A549 (cell line): ENCODE measurements at regions not wholly inside any gene's neighbourhood (a gene's known extent, or its start where the extent isn't known, plus 50 kb on each side); places are given as distances from the start of the nearest gene placed in this dataset.

ENCODE experiments used
- ATAC-seq, 2 experiments: fragments of 200-7000 bp in 1 of 2; fragments of >200 bp in 1 of 2; cut with Nextera tagmentation in 1 of 2; cut with Tn5 transposase in 1 of 2; 3 replicates each; pipeline versions ENCODE4 v1.8.0 to v1.9.1; 2018 to 2020; ENCODE audit warnings: mild to moderate bottlenecking in 1 of 2, moderate library complexity in 1 of 2
- CTCF ChIA-PET: fragments of 300-600 bp; sonication (Branson Sonifier 250); formaldehyde crosslinking; extraction: SDS; loops from one replicate; lab custom pipeline; 2021; ENCODE audit warnings: antibody characterized with exemption, inconsistent platforms; lab: Yijun Ruan, JAX
- POLR2A ChIA-PET: fragments of 350-600 bp; formaldehyde crosslinking; extraction: SDS; loops from one replicate; lab custom pipeline; 2021; ENCODE audit warnings: antibody characterized with exemption, inconsistent platforms; lab: Yijun Ruan, JAX
- DNase-seq, 2 experiments: peaks; one replicate each; pipeline versions ENCODE4 v3.0.0 to v3.0.0-alpha.2; 2011 to 2016; ENCODE audit warnings: low read depth in 1 of 2, low spot score in 1 of 2
- FAIRE-seq: peaks from 2 replicates; lab custom pipeline; 2011; peaks lifted over from hg19 to GRCh38; lab: Jason Lieb, UNC
- H3K27ac ChIP-seq, 2 experiments: fragments of >200 bp; sonication (Bioruptor Twin); formaldehyde crosslinking; 3 replicates each; pipeline ENCODE4 v1.5.1; 2016 to 2017
- H3K4me1 ChIP-seq: fragments of >200 bp; sonication (Bioruptor Twin); formaldehyde crosslinking; 3 replicates; pipeline ENCODE4 v1.6.1; 2016
- H3K4me2 ChIP-seq: fragments of >200 bp; sonication (Bioruptor Twin); formaldehyde crosslinking; 3 replicates; pipeline ENCODE4 v1.6.1; 2016
- H3K4me3 ChIP-seq: fragments of >200 bp; sonication (Bioruptor Twin); formaldehyde crosslinking; 3 replicates; pipeline ENCODE4 v1.5.1; 2016
- H3K9me3 ChIP-seq: fragments of >200 bp; sonication (Bioruptor Twin); formaldehyde crosslinking; 3 replicates; pipeline ENCODE4 v1.6.1; 2016
- BCL3 ChIP-seq: fragments of >200 bp; sonication (Bioruptor Twin); formaldehyde crosslinking; IDR thresholded peaks from 3 replicates; pipeline ENCODE4 v1.6.1; 2016
- CEBPB ChIP-seq, 2 experiments: fragments of >200 bp in 1 of 2; sonication (Bioruptor Twin) in 1 of 2; formaldehyde crosslinking in 1 of 2; IDR thresholded peaks; 2 replicates each; pipeline ENCODE4 v1.6.1; 2012 to 2016
- CHD4 ChIP-seq: fragments of 200-600 bp; sonication (generic); IDR thresholded peaks from 2 replicates; pipeline ENCODE4 v1.6.1; 2016; ENCODE audit warnings: antibody characterized with exemption, mild to moderate bottlenecking, borderline replicate concordance
- EHMT2 ChIP-seq: fragments of 200-600 bp; sonication (generic); IDR thresholded peaks from 2 replicates; pipeline ENCODE4 v1.6.1; 2016; ENCODE audit warnings: antibody characterized with exemption, low read depth, mild to moderate bottlenecking, moderate library complexity
- HMGXB4 ChIP-seq: fragments of 250-450 bp; sonication (Bioruptor Pico); IDR thresholded peaks from 2 replicates; pipeline ENCODE4 v1.5.0; 2021; ENCODE audit warnings: mild to moderate bottlenecking, moderate library complexity, borderline replicate concordance
- JUNB ChIP-seq: fragments of >200 bp; sonication (Bioruptor Twin); formaldehyde crosslinking; IDR thresholded peaks from 2 replicates; pipeline ENCODE4 v1.6.1; 2016
- MAFK ChIP-seq: fragments of 450-650 bp; IDR thresholded peaks from 2 replicates; pipeline ENCODE4 v1.6.1; 2014; ENCODE audit not compliant: partially characterized antibody
- NPAS2 ChIP-seq: fragments of 250-450 bp; sonication (Bioruptor Pico); IDR thresholded peaks from 2 replicates; pipeline ENCODE4 v1.8.0; 2022; ENCODE audit warnings: mild to moderate bottlenecking, moderate library complexity, borderline replicate concordance
- NR3C1 ChIP-seq: fragments of >200 bp; sonication (Bioruptor Twin); formaldehyde crosslinking; IDR thresholded peaks from 3 replicates; pipeline ENCODE4 v1.6.1; 2017
- RFX5 ChIP-seq: fragments of 450-650 bp; IDR thresholded peaks from 2 replicates; pipeline ENCODE4 v1.7.1; 2014; ENCODE audit warnings: antibody characterized with exemption, mild to moderate bottlenecking, moderate library complexity
- SREBF2 ChIP-seq: fragments of 450-650 bp; IDR thresholded peaks from 2 replicates; pipeline ENCODE4 v1.6.1; 2014; ENCODE audit warnings: mild to moderate bottlenecking, moderate library complexity
- TFCP2L1 ChIP-seq: fragments of 250-450 bp; sonication (Bioruptor Pico); IDR thresholded peaks from 2 replicates; pipeline ENCODE4 v1.5.0; 2021; ENCODE audit warnings: mild to moderate bottlenecking
- TP53 ChIP-seq: fragments of 250-450 bp; sonication (Bioruptor Pico); IDR thresholded peaks from 2 replicates; pipeline ENCODE4 v1.5.0; 2021; ENCODE audit warnings: mild to moderate bottlenecking, moderate library complexity
- ZSCAN20 ChIP-seq: fragments of 250-450 bp; sonication (Bioruptor Pico); IDR thresholded peaks from 2 replicates; pipeline ENCODE4 v1.8.0; 2022; ENCODE audit warnings: mild to moderate bottlenecking, moderate library complexity
- WGBS: methylation state at CpG from one replicate; pipeline ENCODE4 v1.1.6; 2017; ENCODE audit errors: missing lambda C conversion rate; 5-methylcytosine and 5-hydroxymethylcytosine counted together
- TF ChIP-seq, protein P1 (sequence below): fragments of 250-450 bp; sonication (Bioruptor Pico); IDR thresholded peaks from 2 replicates; pipeline ENCODE4 v1.5.0; 2020; ENCODE audit warnings: low read depth, mild to moderate bottlenecking, moderate library complexity

- no peak for TF ChIP-seq NR3C1
Measured at GRCh38 chr4:96295143-96295741, 455.3 kb downstream of the PDHA2 start (continued).

- Histone ChIP-seq H3K4me3 (no peak overlapping the region), H3K9me3 (no peaks in the 10 kb centered on the region), H3K27ac (no peak overlapping the region), H3K4me2 (no peak overlapping the region), H3K4me1 (no peaks in the 10 kb centered on the region)
- CTCF ChIA-PET = no interaction called here
- WGBS = 71% methylated on average over 3 of the region's 3 CpGs
- no peak for TF ChIP-seq BCL3
- TF ChIP-seq MAFK = peak; percentile 89
- DNase-seq = no peak
- FAIRE-seq = no peak
- no peak for ATAC-seq
- POLR2A ChIA-PET = no interaction called here
Measured at GRCh38 chr4:96301715-96302114, 461.8 kb downstream of the PDHA2 start.

DNA sequence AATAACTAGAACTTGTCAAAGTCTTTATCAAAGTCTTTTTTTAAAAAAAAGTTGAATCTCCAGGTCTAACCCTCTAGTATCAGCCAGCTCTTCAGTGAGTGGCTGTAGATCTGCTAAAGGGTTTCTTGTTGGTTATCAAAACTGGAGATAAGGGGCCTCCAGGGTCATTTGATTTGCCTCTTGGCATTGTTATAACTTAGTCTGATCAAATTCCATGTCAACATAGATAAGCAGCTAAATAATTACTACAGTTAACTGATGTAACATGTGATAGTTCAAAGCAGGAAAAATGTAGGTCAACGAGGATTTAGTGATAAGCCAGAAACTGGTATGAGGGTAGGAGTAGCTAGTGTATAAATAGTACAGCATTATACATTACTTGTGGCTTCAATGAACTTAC lies 465.1 kb downstream of the PDHA2 start:
- no peak overlapping the region for H3K4me3 ChIP-seq
- 8% methylated on average over 1 of the region's 1 CpG for WGBS

GRCh38 chr4:96312046-96312685 lies 472.3 kb downstream of the PDHA2 start:
- H3K4me2 ChIP-seq = no peak overlapping the region
- no peak for ATAC-seq
- no peak for FAIRE-seq
- no peak overlapping the region for H3K27ac ChIP-seq
- ChIA-PET POLR2A (no interaction called here), CTCF (no interaction called here)
- 42% methylated on average over 4 of the region's 4 CpGs for WGBS
- DNase-seq = no peak
- no peaks in the 10 kb centered on the region for H3K9me3 ChIP-seq
- TF ChIP-seq CEBPB (IDR thresholded peaks at IDR 0.05) (no peak), SREBF2 (no peak), JUNB (no peak), TP53 (CRISPR knock-in tag) (no peak), ZSCAN20 (CRISPR knock-in tag) (no peak), RFX5 (no peak), HMGXB4 (CRISPR knock-in tag) (no peak)
- TF ChIP-seq, all 56 proteins: peak for 0
- Histone ChIP-seq H3K4me1 (no peaks in the 10 kb centered on the region), H3K4me3 (no peak overlapping the region)

More for the DNA sequence above, 465.1 kb downstream of the PDHA2 start:
- POLR2A ChIA-PET = no interaction called here
- no peaks in the 10 kb centered on the region for H3K9me3 ChIP-seq
- CTCF ChIA-PET = no interaction called here
- ATAC-seq = no peak
- TF ChIP-seq TFCP2L1 (CRISPR knock-in tag) = no peak
- no peak for TF ChIP-seq HMGXB4 (CRISPR knock-in tag)
- TF ChIP-seq, all 56 proteins: peak for 0
- Histone ChIP-seq H3K4me1 (no peaks in the 10 kb centered on the region), H3K4me2 (no peak overlapping the region), H3K27ac (no peak overlapping the region)
- FAIRE-seq = no peak
- DNase-seq = no peak

DNA sequence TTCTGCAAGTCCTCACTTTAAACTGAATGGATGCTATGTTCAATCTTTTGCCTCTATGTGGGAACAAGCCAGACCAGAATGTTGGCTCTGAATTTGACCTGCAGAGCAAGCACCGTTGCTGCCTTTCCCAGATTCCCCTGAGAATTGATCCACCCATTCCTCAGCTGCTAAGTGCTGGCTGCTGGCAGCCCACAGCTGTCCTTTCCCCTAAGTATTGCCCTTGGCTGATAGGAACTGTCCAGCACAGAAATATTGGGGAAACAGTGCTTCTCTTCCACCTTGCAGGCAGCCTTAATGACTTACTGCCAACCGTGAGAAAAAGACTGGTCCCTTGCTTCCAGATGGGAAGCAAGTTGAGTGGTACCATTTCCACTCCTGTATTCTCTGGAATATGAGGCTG lies 475.9 kb downstream of the PDHA2 start:
- H3K4me1 ChIP-seq = no peaks in the 10 kb centered on the region
- no peak for FAIRE-seq
- TF ChIP-seq NPAS2 (CRISPR knock-in tag) (no peak), CHD4 (no peak), NR3C1 (no peak), EHMT2 (no peak), SREBF2 (no peak)
- TF ChIP-seq, protein P1, sequence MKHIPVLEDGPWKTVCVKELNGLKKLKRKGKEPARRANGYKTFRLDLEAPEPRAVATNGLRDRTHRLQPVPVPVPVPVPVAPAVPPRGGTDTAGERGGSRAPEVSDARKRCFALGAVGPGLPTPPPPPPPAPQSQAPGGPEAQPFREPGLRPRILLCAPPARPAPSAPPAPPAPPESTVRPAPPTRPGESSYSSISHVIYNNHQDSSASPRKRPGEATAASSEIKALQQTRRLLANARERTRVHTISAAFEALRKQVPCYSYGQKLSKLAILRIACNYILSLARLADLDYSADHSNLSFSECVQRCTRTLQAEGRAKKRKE (CRISPR knock-in tag) = no peak
- TF ChIP-seq, all 56 proteins: peak for 0
- DNase-seq (no peak), ATAC-seq (no peak)
- Histone ChIP-seq H3K4me3 (no peak overlapping the region), H3K9me3 (no peaks in the 10 kb centered on the region), H3K4me2 (no peak overlapping the region), H3K27ac (no peak overlapping the region)
- POLR2A ChIA-PET = no interaction called here
- CTCF ChIA-PET = no interaction called here
- WGBS = 0% methylated on average over 1 of the region's 2 CpGs
